HepG2 (cell line): ENCODE measurements at regions not wholly inside any gene's neighbourhood (a gene's known extent, or its start where the extent isn't known, plus 50 kb on each side); places are given as distances from the start of the nearest gene placed in this dataset.

Experiments used
- ATAC-seq: fragments of 200-7000 bp; cut with Tn5 transposase; 3 replicates; pipeline ENCODE4 v1.9.1; 2020; ENCODE audit warnings: mild to moderate bottlenecking, moderate library complexity
- BruUV-seq: library from RNA; stranded (reverse); fragments of 400-500 nt; replicated peaks from 2 replicates; lab custom pipeline; 2021; lab: Mats Ljungman, UMichigan
- CTCF ChIA-PET: fragments of 300-600 bp; formaldehyde crosslinking; extraction: SDS; loops from one replicate; lab custom pipeline; 2021; ENCODE audit warnings: low total read pairs, inconsistent platforms, low intra/inter-chr PET ratio; lab: Yijun Ruan, JAX
- POLR2A ChIA-PET: fragments of 350-600 bp; sonication (Branson Sonifier 250); formaldehyde crosslinking; loops from one replicate; lab custom pipeline; 2020; ENCODE audit warnings: antibody characterized with exemption, inconsistent platforms; lab: Yijun Ruan, JAX
- DNase-seq: peaks from one replicate; pipeline ENCODE4 v3.0.0-alpha.2; 2015; ENCODE audit warnings: low spot score
- FAIRE-seq: peaks from 3 replicates; lab custom pipeline; 2011; peaks lifted over from hg19 to GRCh38; lab: Jason Lieb, UNC
- H2AFZ ChIP-seq: one replicate; pipeline ENCODE4 v1.6.1; 2011; ENCODE audit warnings: low read length, inconsistent platforms
- H3K27ac ChIP-seq: fragments of 300-600 bp; 3 replicates; pipeline ENCODE4 v1.8.0; 2011; ENCODE audit warnings: mixed run types, mild to moderate bottlenecking, mixed read lengths, low read length, inconsistent platforms; ENCODE audit not compliant: insufficient read depth; ENCODE audit errors: extremely low read length
- H3K27me3 ChIP-seq, 2 experiments: fragments of 200-600 bp in 1 of 2; 2 replicates in 1 of 2; 3 replicates in 1 of 2; pipeline versions ENCODE4 v1.6.0 to v1.8.0; 2011; ENCODE audit warnings: low read length in 2 of 2, mild to moderate bottlenecking in 2 of 2, moderate library complexity in 2 of 2, inconsistent platforms in 1 of 2; ENCODE audit not compliant: insufficient read depth in 2 of 2, control insufficient read depth in 1 of 2
- H3K36me3 ChIP-seq, 2 experiments: fragments of 200-600 bp in 1 of 2; replicated peaks in 1 of 2; 2 replicates in 1 of 2; 3 replicates in 1 of 2; pipeline versions ENCODE4 v1.5.1 to v1.8.0; 2011; ENCODE audit warnings: low read length in 2 of 2, inconsistent platforms in 1 of 2; ENCODE audit not compliant: insufficient read depth in 2 of 2, control insufficient read depth in 1 of 2
- H3K4me1 ChIP-seq: 2 replicates; pipeline ENCODE4 v1.5.1; 2012; ENCODE audit warnings: low read length, inconsistent platforms; ENCODE audit not compliant: insufficient read depth
- H3K4me2 ChIP-seq: 2 replicates; pipeline ENCODE4 v1.6.0; 2011; ENCODE audit warnings: low read depth, low read length, inconsistent platforms
- H3K4me3 ChIP-seq, 3 experiments: fragments of 200-600 bp in 1 of 3; sonication (generic), shearing (Covaris generic) in 1 of 3; replicated peaks in 1 of 3; 2 replicates each; pipeline ENCODE4 v1.5.1; 2011 to 2016; ENCODE audit warnings: low read length in 3 of 3, inconsistent platforms in 2 of 3, low read depth in 2 of 3, mild to moderate bottlenecking in 2 of 3, control low read depth in 1 of 3, mixed read lengths in 1 of 3; ENCODE audit not compliant: insufficient read depth in 1 of 3
- H3K79me2 ChIP-seq: one replicate; pipeline ENCODE4 v1.6.1; 2011; ENCODE audit warnings: low read length, inconsistent platforms; ENCODE audit not compliant: insufficient read depth
- H3K9ac ChIP-seq: 2 replicates; pipeline ENCODE4 v1.6.0; 2011; ENCODE audit warnings: mild to moderate bottlenecking, low read depth, low read length, inconsistent platforms; ENCODE audit not compliant: insufficient read depth
- H3K9me3 ChIP-seq: 2 replicates; pipeline ENCODE4 v1.5.1; 2012; ENCODE audit warnings: mild to moderate bottlenecking, low read length
- H4K20me1 ChIP-seq: 2 replicates; pipeline ENCODE4 v1.6.0; 2011; ENCODE audit warnings: inconsistent platforms, mild to moderate bottlenecking, low read length, moderate library complexity; ENCODE audit not compliant: insufficient read depth
- SIX4 ChIP-seq: sonication (generic); formaldehyde crosslinking; IDR thresholded peaks from 2 replicates; pipeline ENCODE4 v1.4.0; 2020; ENCODE audit warnings: missing genetic modification reagents
- ZNF232 ChIP-seq: sonication (generic); formaldehyde crosslinking; IDR thresholded peaks from 2 replicates; pipeline ENCODE4 v1.4.0; 2020; ENCODE audit warnings: missing genetic modification reagents, borderline replicate concordance
- ZNF577 ChIP-seq: sonication (generic); formaldehyde crosslinking; IDR thresholded peaks from 2 replicates; pipeline ENCODE4 v1.4.0; 2020; ENCODE audit warnings: mild to moderate bottlenecking, low read depth, missing genetic modification reagents, borderline replicate concordance
- WGBS: methylation state at CpG from one replicate; pipeline ENCODE4 v1.1.6; 2017; ENCODE audit warnings: low lambda C conversion rate; 5-methylcytosine and 5-hydroxymethylcytosine counted together
- in situ Hi-C: cut with HindIII; loops from 2 replicates; pipeline ENCODE4 v1.10.0; 2017; ENCODE audit warnings: low pct_unique_long_range_greater_than_20kb; ENCODE audit not compliant: extremely low pct_ligation_motif_present
- intact Hi-C: fragments of 100-400 bp; cut with micrococcal nuclease; formaldehyde crosslinking; loops from one replicate; pipeline ENCODE4 v1.10.0; 2022; ENCODE audit not compliant: unreplicated experiment

- FAIRE-seq = no peak
- no peak for DNase-seq
- in situ Hi-C loops = no loop called here
- Histone ChIP-seq H3K4me2 (no peak overlapping the region), H3K79me2 (no peaks in the 10 kb centered on the region), H3K4me1 (no peaks in the 10 kb centered on the region), H3K9me3 (no peaks in the 10 kb centered on the region), H3K27me3 (no peaks in the 10 kb centered on the region; a peak in 1 of 5 replicates), H3K4me3 (no peak overlapping the region), H4K20me1 (no peaks in the 10 kb centered on the region), H3K9ac (no peak overlapping the region), H2AFZ (no peak overlapping the region), H3K27ac (no peak overlapping the region), H3K36me3 (no peaks in the 10 kb centered on the region)
- no TSS peak for BruUV-seq
- CTCF ChIA-PET = no interaction called here
- intact Hi-C loops = no loop called here
- no peak for TF ChIP-seq ZNF577 (CRISPR knock-in tag)
- no peak for ATAC-seq
- POLR2A ChIA-PET = no interaction called here
Measured at GRCh38 chr12:58479401-58479800, 440.9 kb downstream of the LRIG3 start.

- H3K27ac ChIP-seq = no peak overlapping the region
- H3K27me3 ChIP-seq = no peaks in the 10 kb centered on the region; a peak in 1 of 5 replicates
- intact Hi-C loops (no loop called here), in situ Hi-C loops (no loop called here)
- BruUV-seq = no TSS peak
- ChIA-PET POLR2A (no interaction called here), CTCF (no interaction called here)
- H3K9ac ChIP-seq = no peak overlapping the region
- H3K9me3 ChIP-seq = no peaks in the 10 kb centered on the region
- no peak for DNase-seq
- H2AFZ ChIP-seq = no peak overlapping the region
- no peak for FAIRE-seq
- H3K4me2 ChIP-seq = no peak overlapping the region
- TF ChIP-seq ZNF232 (CRISPR knock-in tag) (no peak), SIX4 (no peak)
- H3K4me3 ChIP-seq = no peak overlapping the region
- H3K79me2 ChIP-seq = no peaks in the 10 kb centered on the region
- 3% methylated on average over 3 of the region's 3 CpGs for WGBS
- no peak for ATAC-seq
- H3K36me3 ChIP-seq = no peaks in the 10 kb centered on the region
- H3K4me1 ChIP-seq = no peaks in the 10 kb centered on the region
- no peaks in the 10 kb centered on the region for H4K20me1 ChIP-seq
Measured at GRCh38 chr12:58481811-58482210, 438.5 kb downstream of the LRIG3 start.
